ENCODE measurements at regions not wholly inside any gene's neighbourhood (a gene's known extent, or its start where the extent isn't known, plus 50 kb on each side); places are given as distances from the start of the nearest gene placed in this dataset.

DNA sequence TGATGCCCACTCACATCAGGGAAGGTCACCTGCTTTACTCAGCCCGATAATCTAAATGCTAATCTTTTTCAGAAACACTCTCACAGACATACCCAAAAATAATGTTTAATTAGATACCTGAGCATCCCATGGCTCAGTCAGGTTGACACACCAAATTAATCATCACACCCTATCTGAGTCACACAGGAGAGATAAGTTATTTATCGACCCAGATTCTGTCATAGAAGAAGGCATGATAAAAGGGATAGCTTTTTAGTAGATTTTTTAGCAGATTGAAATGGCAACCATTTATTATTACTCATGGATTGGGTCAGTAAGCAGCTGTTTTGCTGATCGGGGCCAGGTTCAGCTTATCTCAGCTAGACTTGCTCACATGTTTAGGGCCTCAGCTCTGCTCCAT is 97.8 kb upstream of the TYRP1 start:
- no peak for TF ChIP-seq CTCF (IDR thresholded peaks at IDR 0.05; ENCODE audit: borderline replicate concordance, extremely low read depth, low read length, poor library complexity, severe bottlenecking)
- no peak for TF ChIP-seq EZH2 (IDR thresholded peaks at IDR 0.05; ENCODE audit: borderline replicate concordance, low read depth, low read length, severe bottlenecking)
